ENCODE measurements at regions not wholly inside any gene's neighbourhood (a gene's known extent, or its start where the extent isn't known, plus 50 kb on each side); places are given as distances from the start of the nearest gene placed in this dataset.

GRCh38 chr17:21539146-21539545 lies 153.2 kb upstream of the KCNJ18 start:
- TF ChIP-seq CTCF (conservative IDR thresholded peaks at IDR 0.05 in 1 of 2, IDR thresholded peaks at IDR 0.05 in 1 of 2; ENCODE audit: extremely low read depth in 1 of 2, insufficient read depth in 1 of 2, low read depth in 1 of 2, low read length in 2 of 2), result no peak
- TF ChIP-seq EZH2 (IDR thresholded peaks at IDR 0.05; ENCODE audit: borderline replicate concordance, low read length), result no peak

All from mammary epithelial cell (primary cell).